Inflammatory macrophage treated with lipopolysaccharide for 1 hour (primary cell): ENCODE measurements at regions not wholly inside any gene's neighbourhood (a gene's known extent, or its start where the extent isn't known, plus 50 kb on each side); places are given as distances from the start of the nearest gene placed in this dataset.
"Not testable (repeated sequence)": the region's sequence is repeated elsewhere in the genome, so short reads cannot be mapped to it uniquely, and the experiment has no call there.

Source experiments
- DNase-seq, 2 donors: peaks; one replicate each; pipeline ENCODE4 v3.0.0-alpha.2; 2020 to 2022

DNA sequence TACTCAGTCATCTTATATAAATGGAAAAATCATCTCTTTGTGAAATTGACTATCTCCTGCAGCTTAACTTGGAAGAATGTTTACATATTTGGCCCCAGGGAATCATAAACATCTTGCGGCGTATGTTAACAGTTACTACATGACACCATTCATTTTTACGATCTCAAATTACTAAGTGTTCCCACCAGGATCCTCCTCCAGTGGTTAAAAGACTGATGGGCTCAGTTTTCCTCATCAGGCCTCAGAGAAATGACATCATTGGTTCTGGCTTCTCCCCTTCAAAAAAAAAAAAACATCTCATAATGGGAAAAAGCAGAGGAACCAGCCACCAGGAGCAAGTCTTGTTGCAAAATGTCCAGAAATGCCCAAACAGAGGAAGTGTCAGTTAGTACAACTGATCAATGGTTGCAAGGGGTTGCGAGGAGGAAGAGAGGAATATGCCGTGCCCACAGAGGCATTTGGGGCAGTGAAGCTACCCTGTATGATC is 70.5 kb upstream of the LIPC start:
- DNase-seq: peak; percentile 69 to 89

DNA sequence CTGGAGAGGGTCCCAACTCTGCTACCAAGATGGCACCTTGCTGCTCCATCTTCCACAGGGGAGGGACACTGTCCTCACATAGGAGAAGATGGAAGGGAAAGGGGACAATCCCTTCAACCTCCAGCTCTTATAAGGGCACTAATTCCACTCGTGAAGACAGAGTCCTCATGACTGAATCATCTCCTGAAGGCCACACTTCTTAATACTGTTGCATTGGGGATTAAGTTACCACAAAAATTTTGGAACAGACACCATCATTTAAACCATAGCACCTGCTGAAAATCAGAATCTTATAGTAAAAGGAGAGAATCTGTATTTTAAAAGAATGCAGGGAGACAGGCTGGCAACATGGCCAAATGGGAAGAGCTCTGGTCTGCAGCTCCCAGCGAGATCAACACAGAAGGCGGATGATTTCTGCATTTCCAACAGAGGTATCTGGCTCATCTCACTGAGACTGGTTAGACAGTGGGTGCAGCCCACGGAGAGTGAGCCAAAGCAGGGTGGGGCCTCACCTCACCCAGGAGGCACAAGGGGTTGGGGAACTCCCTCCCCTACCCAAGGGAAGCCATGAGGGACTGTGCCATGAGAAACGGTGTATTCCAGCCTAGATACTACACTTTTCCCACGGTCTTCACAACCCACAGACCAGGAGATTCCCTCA is 69.4 kb upstream of the LIPC start:
- peak; percentile 8 to 83 for DNase-seq

DNA sequence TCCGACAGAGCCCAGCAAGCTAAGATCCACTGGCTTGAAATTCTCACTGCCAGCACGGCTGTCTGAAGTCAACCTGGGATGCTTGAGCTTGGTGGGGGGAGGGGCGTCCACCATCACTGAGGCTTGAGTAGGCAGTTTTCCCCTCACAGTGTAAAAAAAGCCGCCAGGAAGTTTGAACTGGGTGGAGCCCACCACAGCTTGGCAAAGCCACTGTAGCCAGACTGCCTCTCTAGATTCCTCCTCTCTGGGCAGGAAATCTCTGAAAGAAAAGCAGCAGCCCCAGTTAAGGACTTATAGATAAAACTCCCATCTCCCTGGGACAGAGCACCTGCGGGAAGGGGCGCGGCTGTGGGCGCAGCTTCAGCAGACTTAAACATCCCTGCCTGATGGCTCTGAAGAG is 68.7 kb upstream of the LIPC start:
- DNase-seq: not testable (repeated sequence)

DNA sequence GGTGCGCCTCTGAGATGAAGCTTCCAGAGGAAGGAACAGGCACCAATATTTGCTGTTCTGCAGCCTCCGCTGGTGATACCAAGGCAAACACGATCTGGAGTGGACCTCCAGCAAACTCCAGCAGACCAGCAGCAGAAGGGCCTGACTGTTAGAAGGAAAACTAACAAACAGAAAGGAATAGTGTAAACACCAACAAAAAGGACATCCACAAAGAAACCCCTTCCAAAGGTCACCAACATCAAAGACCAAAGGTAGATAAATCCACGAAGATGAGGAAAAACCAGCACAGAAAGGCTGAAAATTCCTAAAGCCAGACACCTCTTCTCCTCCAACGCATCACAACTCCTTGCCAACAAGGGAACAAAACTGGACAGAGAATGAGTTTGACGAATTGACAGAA is 68.1 kb upstream of the LIPC start:
- not testable (repeated sequence) for DNase-seq

DNA sequence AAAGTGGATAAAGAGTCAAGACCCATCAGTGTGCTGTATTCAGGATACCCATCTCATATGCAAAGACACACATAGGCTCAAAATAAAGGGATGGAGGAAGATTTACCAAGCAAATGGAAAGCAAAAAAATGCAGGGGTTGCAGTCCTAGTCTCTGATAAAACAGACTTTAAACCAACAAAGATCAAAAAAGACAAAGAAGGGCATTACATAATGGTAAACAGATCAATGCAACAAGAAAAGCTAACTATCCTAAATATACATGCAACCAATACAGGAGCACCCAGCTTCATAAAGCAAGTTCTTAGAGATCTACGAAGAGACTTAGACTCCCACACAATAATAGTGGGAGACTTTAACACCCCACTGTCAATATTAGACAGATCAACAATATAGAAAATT is 66.7 kb upstream of the LIPC start:
- not testable (repeated sequence) for DNase-seq

DNA sequence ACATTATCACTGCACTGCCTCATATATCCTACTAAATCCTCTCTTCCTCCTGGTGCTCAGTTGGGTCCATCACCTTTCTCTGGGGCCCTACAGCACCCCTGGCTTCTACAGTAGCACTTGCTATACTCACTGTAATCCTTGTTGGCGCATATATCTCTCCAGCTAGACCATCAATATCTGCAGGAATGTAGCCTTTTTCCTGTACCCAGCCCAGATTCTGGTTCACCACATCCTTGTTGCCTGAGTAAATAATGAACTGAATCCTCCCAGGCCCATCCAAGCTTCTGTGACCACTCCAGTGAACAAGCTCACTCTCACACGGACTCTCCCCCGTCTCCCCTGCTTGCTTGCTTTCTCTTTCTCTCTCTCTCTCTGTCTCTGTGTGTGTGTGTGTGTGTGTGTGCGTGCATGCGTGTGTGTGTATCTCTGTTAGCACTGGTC is 62.5 kb upstream of the LIPC start:
- DNase-seq: no peak

DNA sequence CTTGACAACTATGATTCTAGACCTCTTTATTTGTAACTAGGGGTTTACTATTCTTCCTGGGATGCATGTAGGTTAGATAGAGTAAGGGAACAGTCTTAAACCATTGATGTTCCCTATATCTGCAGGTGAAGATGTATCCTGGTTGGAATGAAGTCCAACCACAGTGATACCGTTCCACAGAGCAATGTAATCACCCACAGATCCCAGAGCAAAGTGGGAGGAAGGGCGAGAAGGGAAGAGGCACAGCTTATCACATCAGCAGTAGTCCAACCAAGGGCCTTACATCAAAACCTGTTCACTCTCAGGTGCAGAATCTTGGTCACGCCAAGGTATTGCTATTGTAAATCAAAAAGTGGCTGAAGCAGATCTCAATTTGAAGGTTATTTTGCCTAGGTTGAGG is 61.8 kb upstream of the LIPC start:
- DNase-seq: no peak

DNA sequence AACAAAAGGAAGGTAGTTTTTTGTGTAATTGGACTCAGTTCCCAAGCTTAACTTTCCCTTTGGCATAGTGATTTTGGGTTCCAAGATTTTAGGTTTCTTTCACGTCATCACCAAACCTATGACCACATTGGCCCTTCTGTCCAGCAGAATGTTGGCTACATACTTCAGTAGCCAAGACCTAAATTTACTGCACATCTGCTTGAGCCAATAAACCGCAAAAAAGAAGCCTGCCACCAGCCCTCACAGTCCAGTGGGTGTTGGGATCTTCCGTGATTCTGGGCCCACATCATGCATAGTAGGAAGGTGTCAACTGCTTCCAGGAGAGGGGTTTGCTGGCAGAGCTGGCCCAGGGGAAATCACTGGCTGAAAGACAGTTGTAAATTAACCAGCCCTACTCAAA is 57.6 kb upstream of the LIPC start:
- no peak for DNase-seq

DNA sequence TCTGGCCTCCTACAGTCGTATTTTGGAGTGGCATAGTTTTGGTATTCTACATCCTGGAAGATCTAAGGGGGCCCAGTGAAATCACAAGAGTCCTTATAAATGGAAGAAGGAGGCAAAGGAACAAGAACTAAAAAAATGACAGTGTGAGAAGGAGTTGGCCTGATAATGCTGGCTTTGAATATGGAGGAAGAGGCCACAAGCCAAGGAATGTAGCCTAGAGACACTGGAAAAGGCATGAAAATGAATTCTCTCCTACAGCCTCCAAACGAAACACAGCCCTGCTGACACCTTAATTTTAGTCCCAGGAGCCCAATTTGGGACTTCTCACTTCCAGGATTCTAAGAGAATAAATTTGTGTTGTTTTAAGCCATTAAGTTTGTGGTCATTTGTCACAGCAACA is 54.6 kb upstream of the LIPC start:
- DNase-seq: no peak

DNA sequence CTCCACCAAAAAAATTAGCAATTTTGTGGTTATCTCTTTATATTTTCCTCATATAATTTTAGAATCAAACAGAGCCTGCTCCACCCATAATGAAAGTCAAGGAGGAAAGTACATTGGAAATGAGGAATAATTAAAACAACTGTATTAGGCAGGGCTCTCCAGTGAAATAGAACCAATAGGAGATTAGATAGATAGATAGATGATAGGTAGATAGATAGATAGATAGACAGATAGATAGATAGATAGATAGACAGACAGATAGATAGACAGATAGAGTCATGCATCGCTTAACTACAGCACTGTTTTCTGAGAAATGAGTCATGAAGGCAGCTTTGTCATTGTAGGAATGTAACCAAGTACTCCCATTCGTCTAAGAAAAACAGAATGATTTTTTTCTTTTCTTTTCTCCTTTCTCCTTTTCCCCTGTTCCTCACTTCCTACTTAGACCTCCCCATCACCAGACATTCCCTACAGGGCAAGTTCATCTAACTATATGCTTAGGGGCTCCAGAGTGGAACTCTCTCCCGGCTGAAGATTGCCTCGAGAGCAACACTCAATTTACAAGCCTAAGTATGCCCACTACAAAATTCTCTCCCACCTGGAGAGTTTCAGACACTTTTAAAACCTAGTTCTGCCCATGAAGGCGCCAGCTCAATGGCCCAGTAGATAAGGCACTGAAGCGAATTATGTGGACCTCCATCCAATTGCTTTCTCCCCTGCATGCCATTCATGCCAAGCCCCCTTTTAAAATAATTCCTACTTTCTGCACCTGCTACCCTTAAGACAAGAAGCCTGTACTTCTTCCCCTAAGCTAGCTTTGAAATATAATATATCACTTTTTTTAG is 53.3 kb upstream of the LIPC start:
- DNase-seq: no peak

DNA sequence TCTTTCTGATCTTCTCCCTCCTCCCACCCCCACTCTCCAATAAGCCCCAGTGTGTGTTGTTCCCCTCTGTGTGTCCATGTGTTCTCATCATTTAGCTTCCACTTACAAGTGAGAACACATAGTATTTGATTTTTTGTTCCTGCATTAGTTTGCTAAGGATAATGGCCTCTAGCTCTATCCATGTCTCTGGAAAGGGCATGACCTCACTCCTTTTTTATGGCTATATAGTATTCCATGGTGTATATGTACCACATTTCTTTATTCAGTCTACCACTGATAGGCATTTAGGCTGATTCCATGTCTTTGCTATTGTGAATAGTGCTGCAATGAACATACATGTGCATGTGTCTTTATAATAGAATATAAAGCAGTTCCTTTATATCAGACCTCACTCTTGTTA is 52.3 kb upstream of the LIPC start:
- not testable (repeated sequence) for DNase-seq

DNA sequence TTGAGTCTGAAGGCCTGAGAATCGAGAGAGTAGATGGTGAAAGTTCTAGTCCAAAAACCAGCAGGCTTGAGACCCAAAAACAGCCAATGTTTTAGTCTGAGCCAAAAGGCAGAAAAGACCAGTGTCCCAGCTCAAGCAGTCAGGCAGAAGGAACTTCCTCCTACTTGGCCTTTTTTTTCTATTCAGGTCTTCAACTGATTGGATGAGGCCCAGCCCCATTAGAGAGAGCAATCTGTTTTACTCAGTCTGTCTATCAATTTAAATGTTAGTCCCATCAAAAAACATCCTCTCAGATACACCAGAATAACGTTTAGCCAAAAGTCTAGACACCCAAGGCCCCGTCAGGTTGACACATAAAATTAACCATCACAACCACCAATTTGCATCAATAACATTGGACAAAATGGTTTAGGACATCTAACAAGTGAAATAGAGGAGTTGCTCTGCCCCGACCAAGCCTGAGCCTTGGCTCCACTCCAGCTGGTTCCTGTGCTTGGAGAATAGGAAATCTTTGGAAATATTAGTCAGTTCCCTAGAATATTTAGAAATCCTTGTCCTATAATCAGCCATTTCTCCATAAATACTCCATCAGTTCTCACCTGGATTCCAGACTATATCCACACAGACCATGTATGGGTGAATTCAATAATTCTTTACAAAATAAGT is 51.4 kb upstream of the LIPC start:
- DNase-seq: no peak

DNA sequence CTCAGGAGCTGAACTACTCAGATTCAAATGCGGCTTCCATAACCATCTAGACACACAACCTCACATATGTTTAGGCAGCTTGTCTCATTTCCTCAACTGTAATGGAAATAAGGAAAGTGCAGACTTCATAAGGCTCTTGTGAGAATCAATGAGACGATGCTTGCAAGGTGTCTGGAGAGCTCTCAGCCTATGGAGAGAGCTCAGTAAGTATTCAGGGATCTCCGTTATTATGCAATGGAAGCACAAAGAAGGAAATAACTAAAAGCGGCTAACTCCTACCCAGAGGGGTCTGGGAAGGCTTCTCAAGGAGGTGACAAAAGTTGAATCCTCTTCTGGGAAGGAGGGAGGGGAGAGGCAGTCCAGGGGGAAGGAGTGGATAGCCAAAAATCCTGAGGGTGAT is 50.1 kb upstream of the LIPC start:
- peak; percentile 77 to 93 for DNase-seq
